SK-N-SH (cell line): ENCODE measurements at regions not wholly inside any gene's neighbourhood (a gene's known extent, or its start where the extent isn't known, plus 50 kb on each side); places are given as distances from the start of the nearest gene placed in this dataset.

Source experiments
- CTCF ChIA-PET: fragments of 300-600, 350-600 bp; formaldehyde crosslinking; extraction: SDS; loops from one replicate; lab custom pipeline; 2021; lab: Yijun Ruan, JAX
- POLR2A ChIA-PET: fragments of 350-600 bp; sonication (Branson Sonifier 250); formaldehyde crosslinking; extraction: SDS; loops from one replicate; lab custom pipeline; 2020; ENCODE audit warnings: antibody characterized with exemption, inconsistent platforms; lab: Yijun Ruan, JAX
- DNase-seq: peaks from one replicate; pipeline ENCODE4 v3.0.0; 2012
- H2AFZ ChIP-seq: fragments of 200-600 bp; sonication (generic); 2 replicates; pipeline ENCODE4 v1.8.1; 2016; ENCODE audit warnings: antibody characterized with exemption, mild to moderate bottlenecking, low read depth
- H3F3A ChIP-seq: fragments of 200-600 bp; sonication (generic); replicated peaks from 2 replicates; pipeline ENCODE3; 2016; ENCODE audit warnings: antibody characterized with exemption, mild to moderate bottlenecking; ENCODE audit not compliant: insufficient read depth
- H3K27ac ChIP-seq, 2 experiments: fragments of 200-500 bp in 1 of 2; fragments of 200-600 bp in 1 of 2; sonication (Bioruptor generic) in 1 of 2; sonication (generic), shearing (Covaris generic) in 1 of 2; 2 replicates each; pipeline versions ENCODE4 v1.5.1 to v1.6.1; 2014 to 2016; ENCODE audit warnings: low read depth in 2 of 2, inconsistent platforms in 1 of 2, low read length in 1 of 2, mild to moderate bottlenecking in 1 of 2, mixed read lengths in 1 of 2
- H3K27me3 ChIP-seq: fragments of 200-600 bp; sonication (generic), shearing (Covaris generic); 2 replicates; pipeline ENCODE4 v1.6.1; 2016; ENCODE audit warnings: mixed run types; ENCODE audit not compliant: insufficient read depth
- H3K36me3 ChIP-seq, 2 experiments: fragments of 200-500 bp in 1 of 2; fragments of 200-600 bp in 1 of 2; sonication (Bioruptor generic) in 1 of 2; sonication (generic) in 1 of 2; replicated peaks in 1 of 2; 2 replicates each; pipeline versions ENCODE3 to v1.5.1; 2014 to 2016; ENCODE audit warnings: low read length in 1 of 2, mild to moderate bottlenecking in 1 of 2; ENCODE audit not compliant: insufficient read depth in 2 of 2, control insufficient read depth in 1 of 2
- H3K4me1 ChIP-seq, 2 experiments: fragments of 200-500 bp in 1 of 2; fragments of 200-600 bp in 1 of 2; sonication (Bioruptor generic) in 1 of 2; sonication (generic), shearing (Covaris generic) in 1 of 2; 2 replicates each; pipeline versions ENCODE4 v1.5.1 to v1.6.1; 2014 to 2016; ENCODE audit warnings: low read depth in 1 of 2, low read length in 1 of 2, mixed run types in 1 of 2; ENCODE audit not compliant: insufficient read depth in 2 of 2, control insufficient read depth in 1 of 2
- H3K4me2 ChIP-seq: fragments of 200-600 bp; sonication (generic), shearing (Covaris generic); 2 replicates; pipeline ENCODE4 v1.6.1; 2017; ENCODE audit warnings: mixed run types
- H3K4me3 ChIP-seq, 2 experiments: fragments of 200-500 bp in 1 of 2; fragments of 200-600 bp in 1 of 2; sonication (Bioruptor generic) in 1 of 2; sonication (generic), shearing (Covaris generic) in 1 of 2; 2 replicates each; pipeline versions ENCODE4 v1.5.1 to v1.8.1; 2014 to 2016; ENCODE audit warnings: low read depth in 2 of 2, inconsistent platforms in 1 of 2, low read length in 1 of 2, mild to moderate bottlenecking in 1 of 2, mixed read lengths in 1 of 2, moderate library complexity in 1 of 2
- H3K79me2 ChIP-seq: fragments of 200-600 bp; sonication (generic); 2 replicates; pipeline ENCODE4 v1.8.1; 2017; ENCODE audit warnings: mild to moderate bottlenecking; ENCODE audit not compliant: insufficient read depth
- H3K9ac ChIP-seq: fragments of 200-600 bp; sonication (generic); 2 replicates; pipeline ENCODE4 v1.6.1; 2017; ENCODE audit warnings: mixed run types
- H3K9me2 ChIP-seq: fragments of 200-600 bp; sonication (generic); 2 replicates; pipeline ENCODE4 v1.6.1; 2017; ENCODE audit warnings: mixed run types
- H3K9me3 ChIP-seq: fragments of 200-600 bp; sonication (generic); 2 replicates; pipeline ENCODE4 v1.6.1; 2017; ENCODE audit warnings: mixed run types, mild to moderate bottlenecking, moderate library complexity
- H4K20me1 ChIP-seq: fragments of 200-600 bp; sonication (generic); 2 replicates; pipeline ENCODE4 v1.6.1; 2017; ENCODE audit warnings: mild to moderate bottlenecking, mixed run types; ENCODE audit not compliant: insufficient read depth
- CHD2 ChIP-seq: fragments of 150-350 bp; IDR thresholded peaks from 2 replicates; pipeline ENCODE4 v1.6.1; 2018; ENCODE audit warnings: low read length; ENCODE audit not compliant: partially characterized antibody
- FOXJ3 ChIP-seq: sonication (generic); formaldehyde crosslinking; IDR thresholded peaks from 2 replicates; pipeline ENCODE4 v1.5.1; 2020; ENCODE audit warnings: mild to moderate bottlenecking, missing genetic modification reagents
- GATA2 ChIP-seq: sonication (generic); formaldehyde crosslinking; IDR thresholded peaks from 2 replicates; pipeline ENCODE4 v1.5.0; 2020; ENCODE audit warnings: mild to moderate bottlenecking, missing genetic modification reagents
- IRF3 ChIP-seq: fragments of 150-350 bp; IDR thresholded peaks from 2 replicates; pipeline ENCODE4 v1.6.1; 2016; ENCODE audit warnings: mild to moderate bottlenecking, low read depth, low read length
- MEF2A ChIP-seq: IDR thresholded peaks from 2 replicates; pipeline ENCODE4 v1.4.0; 2012; ENCODE audit warnings: low read depth, borderline replicate concordance
- NRF1 ChIP-seq: IDR thresholded peaks from 2 replicates; pipeline ENCODE4 v1.6.1; 2012; ENCODE audit warnings: low read depth, mild to moderate bottlenecking, low read length
- POLR2AphosphoS5 ChIP-seq: IDR thresholded peaks from 2 replicates; pipeline ENCODE4 v1.6.1; 2012; ENCODE audit warnings: low read depth, low read length
- RAD21 ChIP-seq: IDR thresholded peaks from 2 replicates; pipeline ENCODE4 v1.6.1; 2012; ENCODE audit warnings: mild to moderate bottlenecking, low read length
- REST ChIP-seq: IDR thresholded peaks from 2 replicates; pipeline ENCODE4 v1.6.1; 2012; ENCODE audit warnings: mild to moderate bottlenecking, low read depth, low read length, moderate library complexity
- RXRA ChIP-seq: IDR thresholded peaks from 2 replicates; pipeline ENCODE4 v1.4.0; 2012; ENCODE audit warnings: low read depth, mild to moderate bottlenecking, borderline replicate concordance
- SIN3A ChIP-seq: IDR thresholded peaks from 2 replicates; pipeline ENCODE4 v1.6.1; 2012; ENCODE audit warnings: low read depth, mild to moderate bottlenecking, low read length, moderate library complexity, borderline replicate concordance
- TEAD4 ChIP-seq: IDR thresholded peaks from 2 replicates; pipeline ENCODE4 v1.4.0; 2012; ENCODE audit warnings: mild to moderate bottlenecking, borderline replicate concordance; ENCODE audit not compliant: insufficient read depth
- USF1 ChIP-seq: IDR thresholded peaks from 2 replicates; pipeline ENCODE4 v1.4.0; 2012; ENCODE audit warnings: low read depth, borderline replicate concordance
- WGBS: methylation state at CpG from one replicate; pipeline ENCODE4 v1.1.6; 2017; ENCODE audit warnings: low lambda C conversion rate; 5-methylcytosine and 5-hydroxymethylcytosine counted together
- TF ChIP-seq, protein P1 (sequence below): IDR thresholded peaks from 2 replicates; pipeline ENCODE4 v1.4.0; 2012; ENCODE audit warnings: low read depth
- TF ChIP-seq, protein P2 (sequence below): IDR thresholded peaks from 2 replicates; pipeline ENCODE4; 2012

DNA sequence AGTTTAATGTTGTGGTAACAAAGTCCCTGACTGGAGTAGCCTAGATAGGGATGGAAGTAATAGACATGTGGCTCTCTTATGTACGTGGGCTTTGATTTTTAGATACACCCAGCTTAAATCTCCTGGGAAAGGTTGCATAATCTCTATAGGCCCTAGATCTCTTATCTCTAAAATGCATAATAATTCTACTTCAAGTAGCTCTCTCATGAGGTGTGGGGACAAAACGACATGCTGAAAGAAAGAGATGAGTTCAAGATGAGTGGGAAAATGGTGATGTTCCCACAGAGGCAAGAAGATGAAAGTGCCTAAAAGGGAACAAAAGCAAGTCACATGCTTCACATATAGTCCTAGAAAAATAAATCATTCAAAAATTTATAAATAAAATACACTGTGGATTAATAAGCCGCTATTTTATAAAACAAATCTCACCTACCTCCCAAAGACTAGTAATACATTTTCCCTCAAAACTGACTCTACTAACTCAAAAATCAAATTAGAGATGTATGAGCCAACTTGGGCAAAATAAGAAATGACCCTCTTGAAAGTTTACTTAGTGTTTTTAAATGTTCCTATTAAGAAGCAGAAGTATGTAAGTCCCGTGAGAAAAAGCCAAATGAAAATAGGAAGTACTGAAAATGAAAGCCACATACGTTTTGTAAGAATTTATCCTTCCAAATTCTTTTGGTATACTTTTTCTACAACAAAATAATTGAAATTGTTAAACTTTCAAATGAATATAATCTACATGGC is 148.2 kb upstream of the ITGA4 start:
- H4K20me1 ChIP-seq: no peaks in the 10 kb centered on the region
- ChIA-PET CTCF (no interaction called here), POLR2A (no interaction called here)
- H3K9ac ChIP-seq: no peak overlapping the region
- TF ChIP-seq RXRA: no peak
- TF ChIP-seq POLR2AphosphoS5: no peak
- H3K27me3 ChIP-seq: no peaks in the 10 kb centered on the region
- H3K79me2 ChIP-seq: no peaks in the 10 kb centered on the region
- WGBS: 88% methylated on average over 5 of the region's 5 CpGs
- no peaks in the 10 kb centered on the region for H3F3A ChIP-seq
- no peaks in the 10 kb centered on the region for H3K36me3 ChIP-seq
- H3K9me3 ChIP-seq: no peaks in the 10 kb centered on the region
- H3K27ac ChIP-seq: no peak overlapping the region
- H3K9me2 ChIP-seq: no peaks in the 10 kb centered on the region
- no peak for DNase-seq
- H3K4me2 ChIP-seq: no peak overlapping the region
- peaks cover 0 to 5% of the 10 kb centered on the region in 2 experiments; a peak in 1 of 4 replicates for H3K4me1 ChIP-seq
- no peak overlapping the region; the same call in 1 of the 2 replicates for H2AFZ ChIP-seq
- no peak overlapping the region for H3K4me3 ChIP-seq

GRCh38 chr2:181309586-181309985 is 147.6 kb upstream of the ITGA4 start:
- TF ChIP-seq CHD2 (no peak), FOXJ3 (CRISPR knock-in tag) (no peak), TEAD4 (no peak), IRF3 (no peak), NRF1 (no peak), USF1 (no peak), GATA2 (CRISPR knock-in tag) (no peak), MEF2A (no peak), REST (no peak), SIN3A (no peak), RAD21 (no peak)
- TF ChIP-seq, protein P1, sequence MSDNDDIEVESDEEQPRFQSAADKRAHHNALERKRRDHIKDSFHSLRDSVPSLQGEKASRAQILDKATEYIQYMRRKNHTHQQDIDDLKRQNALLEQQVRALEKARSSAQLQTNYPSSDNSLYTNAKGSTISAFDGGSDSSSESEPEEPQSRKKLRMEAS: no peak
- TF ChIP-seq, protein P2, sequence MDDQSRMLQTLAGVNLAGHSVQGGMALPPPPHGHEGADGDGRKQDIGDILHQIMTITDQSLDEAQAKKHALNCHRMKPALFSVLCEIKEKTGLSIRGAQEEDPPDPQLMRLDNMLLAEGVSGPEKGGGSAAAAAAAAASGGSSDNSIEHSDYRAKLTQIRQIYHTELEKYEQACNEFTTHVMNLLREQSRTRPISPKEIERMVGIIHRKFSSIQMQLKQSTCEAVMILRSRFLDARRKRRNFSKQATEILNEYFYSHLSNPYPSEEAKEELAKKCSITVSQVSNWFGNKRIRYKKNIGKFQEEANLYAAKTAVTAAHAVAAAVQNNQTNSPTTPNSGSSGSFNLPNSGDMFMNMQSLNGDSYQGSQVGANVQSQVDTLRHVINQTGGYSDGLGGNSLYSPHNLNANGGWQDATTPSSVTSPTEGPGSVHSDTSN: no peak
- no peaks in the 10 kb centered on the region for H3K27me3 ChIP-seq
- no peak overlapping the region for H3K4me2 ChIP-seq
- H3K9me3 ChIP-seq: no peaks in the 10 kb centered on the region
- POLR2A ChIA-PET: no interaction called here
- no peaks in the 10 kb centered on the region for H4K20me1 ChIP-seq
- no peaks in the 10 kb centered on the region for H3K9me2 ChIP-seq
- H3K79me2 ChIP-seq: no peaks in the 10 kb centered on the region
- H3K27ac ChIP-seq: no peak overlapping the region
- no peaks in the 10 kb centered on the region for H3K36me3 ChIP-seq
- H3K4me1 ChIP-seq: peaks cover 0 to 5% of the 10 kb centered on the region in 2 experiments; a peak in 1 of 4 replicates
- 88% methylated on average over 4 of the region's 4 CpGs for WGBS
- DNase-seq: no peak
- CTCF ChIA-PET: no interaction called here
- H3F3A ChIP-seq: no peaks in the 10 kb centered on the region
- H2AFZ ChIP-seq: no peak overlapping the region; the same call in 1 of the 2 replicates
- H3K9ac ChIP-seq: no peak overlapping the region
- no peak overlapping the region for H3K4me3 ChIP-seq
